WTC11 (cell line): ENCODE measurements at regions not wholly inside any gene's neighbourhood (a gene's known extent, or its start where the extent isn't known, plus 50 kb on each side); places are given as distances from the start of the nearest gene placed in this dataset.

Experiments used
- ATAC-seq: fragments of 200-7000 bp; cut with Tn5 transposase; 2 replicates; pipeline ENCODE4 v1.10.0; 2021; ENCODE audit warnings: mild to moderate bottlenecking, moderate library complexity
- CTCF ChIA-PET: fragments of 300-600 bp; sonication (Branson Sonifier 250); formaldehyde crosslinking; loops from one replicate; lab custom pipeline; 2021; ENCODE audit warnings: antibody characterized with exemption; lab: Charles Lee
- POLR2A ChIA-PET: fragments of 350-600 bp; sonication (Branson Sonifier 250); formaldehyde crosslinking; loops from one replicate; lab custom pipeline; 2021; ENCODE audit warnings: antibody characterized with exemption; lab: Charles Lee
- DNase-seq: peaks from one replicate; pipeline ENCODE4 v3.0.0; 2021; ENCODE audit warnings: low spot score
- H3K27ac Mint-ChIP-seq: 2 replicates; pipeline ENCODE4 v1.8.0; 2021; ENCODE audit warnings: mixed read lengths
- H3K27me3 Mint-ChIP-seq: 2 replicates; pipeline ENCODE4 v1.8.0; 2021; ENCODE audit warnings: low read depth, mild to moderate bottlenecking, moderate library complexity, mixed read lengths
- H3K36me3 Mint-ChIP-seq: 2 replicates; pipeline ENCODE4 v1.8.0; 2021; ENCODE audit warnings: mixed read lengths
- H3K4me1 Mint-ChIP-seq: 2 replicates; pipeline ENCODE4 v1.8.0; 2022; ENCODE audit warnings: mixed read lengths
- H3K4me3 Mint-ChIP-seq: 2 replicates; pipeline ENCODE4 v1.8.0; 2021; ENCODE audit warnings: mild to moderate bottlenecking, moderate library complexity, mixed read lengths
- H3K9me3 Mint-ChIP-seq: 2 replicates; pipeline ENCODE4 v1.8.0; 2021; ENCODE audit warnings: mixed read lengths
- ATF1 ChIP-seq: sonication (generic); formaldehyde crosslinking; IDR thresholded peaks from 2 replicates; pipeline ENCODE4 v1.8.1; 2023; ENCODE audit warnings: mild to moderate bottlenecking, moderate library complexity, missing genetic modification reagents
- FOXK1 ChIP-seq: sonication (generic); formaldehyde crosslinking; IDR thresholded peaks from 2 replicates; pipeline ENCODE4 v1.8.0; 2022; ENCODE audit warnings: mild to moderate bottlenecking, moderate library complexity, missing genetic modification reagents
- KAT7 ChIP-seq: sonication (generic); formaldehyde crosslinking; IDR thresholded peaks from 2 replicates; pipeline ENCODE4 v1.8.1; 2023; ENCODE audit warnings: missing genetic modification reagents, mild to moderate bottlenecking, borderline replicate concordance
- NFYB ChIP-seq: sonication (generic); formaldehyde crosslinking; conservative IDR thresholded peaks from 2 replicates; pipeline ENCODE4 v1.8.0; 2022; ENCODE audit warnings: low read depth, missing genetic modification reagents
- RELA ChIP-seq: sonication (generic); formaldehyde crosslinking; IDR thresholded peaks from 2 replicates; pipeline ENCODE4 v1.8.1; 2022; ENCODE audit warnings: missing genetic modification reagents, mild to moderate bottlenecking, borderline replicate concordance
- TEAD1 ChIP-seq: sonication (generic); formaldehyde crosslinking; IDR thresholded peaks from 2 replicates; pipeline ENCODE4 v1.8.0; 2022; ENCODE audit warnings: mild to moderate bottlenecking, missing genetic modification reagents
- ZBTB21 ChIP-seq: sonication (generic); formaldehyde crosslinking; IDR thresholded peaks from 2 replicates; pipeline ENCODE4 v1.8.1; 2023; ENCODE audit warnings: mild to moderate bottlenecking, missing genetic modification reagents, borderline replicate concordance
- ZNF121 ChIP-seq: sonication (generic); formaldehyde crosslinking; IDR thresholded peaks from 2 replicates; pipeline ENCODE4 v1.8.0; 2023; ENCODE audit warnings: missing genetic modification reagents
- ZNF416 ChIP-seq: fragments of 250-450 bp; sonication (Bioruptor Pico); IDR thresholded peaks from 2 replicates; pipeline ENCODE4 v1.9.0; 2021; ENCODE audit warnings: mild to moderate bottlenecking, inconsistent platforms
- TF ChIP-seq, protein P1 (sequence below): sonication (generic); formaldehyde crosslinking; IDR thresholded peaks from 2 replicates; pipeline ENCODE4 v1.8.1; 2022; ENCODE audit warnings: low read depth, mild to moderate bottlenecking, moderate library complexity, missing genetic modification reagents, borderline replicate concordance
- TF ChIP-seq, protein P2 (sequence below): sonication (generic); formaldehyde crosslinking; IDR thresholded peaks from 2 replicates; pipeline ENCODE4 v1.8.1; 2023; ENCODE audit warnings: mild to moderate bottlenecking, missing genetic modification reagents
- TF ChIP-seq, protein P3 (sequence below): sonication (generic); formaldehyde crosslinking; conservative IDR thresholded peaks from 2 replicates; pipeline ENCODE4 v1.8.1; 2023; ENCODE audit warnings: mild to moderate bottlenecking, low read depth, missing genetic modification reagents, moderate library complexity
- TF ChIP-seq, protein P4 (sequence below): sonication (generic); formaldehyde crosslinking; IDR thresholded peaks from 2 replicates; pipeline ENCODE4 v1.8.0; 2023; ENCODE audit warnings: missing genetic modification reagents, mild to moderate bottlenecking, borderline replicate concordance
- TF ChIP-seq, protein P5 (sequence below): fragments of 250-450 bp; sonication (Bioruptor Pico); IDR thresholded peaks from 2 replicates; pipeline ENCODE4 v1.9.0; 2021; ENCODE audit warnings: mild to moderate bottlenecking

DNA sequence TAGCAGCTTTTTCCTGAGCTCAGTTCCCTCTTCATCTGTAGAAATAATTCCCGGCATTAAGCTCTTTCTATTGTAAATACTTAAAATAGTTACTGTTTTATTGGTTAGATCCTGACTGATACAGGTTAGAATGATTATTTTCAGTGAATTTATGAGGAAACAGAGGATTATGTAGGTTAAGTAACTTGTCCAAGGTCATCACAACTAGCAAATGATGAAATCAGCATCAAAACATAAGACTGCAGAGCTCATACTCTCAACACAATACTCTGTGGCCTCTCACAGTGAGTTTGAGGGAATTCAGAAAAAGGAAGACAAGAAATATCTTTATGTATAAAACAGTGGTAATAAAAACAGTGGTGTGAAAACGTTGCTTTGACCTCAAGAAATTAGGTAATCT lies 113.2 kb upstream of the DLX2 start:
- Mint-ChIP-seq H3K27ac (no peak overlapping the region), H3K9me3 (no peaks in the 10 kb centered on the region), H3K4me1 (peaks cover 43% of the 10 kb centered on the region), H3K36me3 (no peaks in the 10 kb centered on the region), H3K27me3 (no peaks in the 10 kb centered on the region; the same call in 1 of the 2 replicates), H3K4me3 (no peak overlapping the region)
- no peak for ATAC-seq
- DNase-seq, result no peak
- ChIA-PET CTCF (no interaction called here), POLR2A (no interaction called here)
- no peak for TF ChIP-seq ZBTB21
- TF ChIP-seq, protein P1, sequence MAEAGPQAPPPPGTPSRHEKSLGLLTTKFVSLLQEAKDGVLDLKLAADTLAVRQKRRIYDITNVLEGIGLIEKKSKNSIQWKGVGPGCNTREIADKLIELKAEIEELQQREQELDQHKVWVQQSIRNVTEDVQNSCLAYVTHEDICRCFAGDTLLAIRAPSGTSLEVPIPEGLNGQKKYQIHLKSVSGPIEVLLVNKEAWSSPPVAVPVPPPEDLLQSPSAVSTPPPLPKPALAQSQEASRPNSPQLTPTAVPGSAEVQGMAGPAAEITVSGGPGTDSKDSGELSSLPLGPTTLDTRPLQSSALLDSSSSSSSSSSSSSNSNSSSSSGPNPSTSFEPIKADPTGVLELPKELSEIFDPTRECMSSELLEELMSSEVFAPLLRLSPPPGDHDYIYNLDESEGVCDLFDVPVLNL (CRISPR knock-in tag), result no peak
- TF ChIP-seq, protein P2, sequence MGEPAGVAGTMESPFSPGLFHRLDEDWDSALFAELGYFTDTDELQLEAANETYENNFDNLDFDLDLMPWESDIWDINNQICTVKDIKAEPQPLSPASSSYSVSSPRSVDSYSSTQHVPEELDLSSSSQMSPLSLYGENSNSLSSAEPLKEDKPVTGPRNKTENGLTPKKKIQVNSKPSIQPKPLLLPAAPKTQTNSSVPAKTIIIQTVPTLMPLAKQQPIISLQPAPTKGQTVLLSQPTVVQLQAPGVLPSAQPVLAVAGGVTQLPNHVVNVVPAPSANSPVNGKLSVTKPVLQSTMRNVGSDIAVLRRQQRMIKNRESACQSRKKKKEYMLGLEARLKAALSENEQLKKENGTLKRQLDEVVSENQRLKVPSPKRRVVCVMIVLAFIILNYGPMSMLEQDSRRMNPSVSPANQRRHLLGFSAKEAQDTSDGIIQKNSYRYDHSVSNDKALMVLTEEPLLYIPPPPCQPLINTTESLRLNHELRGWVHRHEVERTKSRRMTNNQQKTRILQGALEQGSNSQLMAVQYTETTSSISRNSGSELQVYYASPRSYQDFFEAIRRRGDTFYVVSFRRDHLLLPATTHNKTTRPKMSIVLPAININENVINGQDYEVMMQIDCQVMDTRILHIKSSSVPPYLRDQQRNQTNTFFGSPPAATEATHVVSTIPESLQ, result no peak
- no peak for TF ChIP-seq RELA (CRISPR knock-in tag)
- TF ChIP-seq, protein P3, sequence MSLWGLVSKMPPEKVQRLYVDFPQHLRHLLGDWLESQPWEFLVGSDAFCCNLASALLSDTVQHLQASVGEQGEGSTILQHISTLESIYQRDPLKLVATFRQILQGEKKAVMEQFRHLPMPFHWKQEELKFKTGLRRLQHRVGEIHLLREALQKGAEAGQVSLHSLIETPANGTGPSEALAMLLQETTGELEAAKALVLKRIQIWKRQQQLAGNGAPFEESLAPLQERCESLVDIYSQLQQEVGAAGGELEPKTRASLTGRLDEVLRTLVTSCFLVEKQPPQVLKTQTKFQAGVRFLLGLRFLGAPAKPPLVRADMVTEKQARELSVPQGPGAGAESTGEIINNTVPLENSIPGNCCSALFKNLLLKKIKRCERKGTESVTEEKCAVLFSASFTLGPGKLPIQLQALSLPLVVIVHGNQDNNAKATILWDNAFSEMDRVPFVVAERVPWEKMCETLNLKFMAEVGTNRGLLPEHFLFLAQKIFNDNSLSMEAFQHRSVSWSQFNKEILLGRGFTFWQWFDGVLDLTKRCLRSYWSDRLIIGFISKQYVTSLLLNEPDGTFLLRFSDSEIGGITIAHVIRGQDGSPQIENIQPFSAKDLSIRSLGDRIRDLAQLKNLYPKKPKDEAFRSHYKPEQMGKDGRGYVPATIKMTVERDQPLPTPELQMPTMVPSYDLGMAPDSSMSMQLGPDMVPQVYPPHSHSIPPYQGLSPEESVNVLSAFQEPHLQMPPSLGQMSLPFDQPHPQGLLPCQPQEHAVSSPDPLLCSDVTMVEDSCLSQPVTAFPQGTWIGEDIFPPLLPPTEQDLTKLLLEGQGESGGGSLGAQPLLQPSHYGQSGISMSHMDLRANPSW (CRISPR knock-in tag), result no peak
- TF ChIP-seq KAT7, result no peak
- TF ChIP-seq ZNF416 (CRISPR knock-in tag), result no peak
- TF ChIP-seq NFYB, result no peak
- no peak for TF ChIP-seq ZNF121

DNA sequence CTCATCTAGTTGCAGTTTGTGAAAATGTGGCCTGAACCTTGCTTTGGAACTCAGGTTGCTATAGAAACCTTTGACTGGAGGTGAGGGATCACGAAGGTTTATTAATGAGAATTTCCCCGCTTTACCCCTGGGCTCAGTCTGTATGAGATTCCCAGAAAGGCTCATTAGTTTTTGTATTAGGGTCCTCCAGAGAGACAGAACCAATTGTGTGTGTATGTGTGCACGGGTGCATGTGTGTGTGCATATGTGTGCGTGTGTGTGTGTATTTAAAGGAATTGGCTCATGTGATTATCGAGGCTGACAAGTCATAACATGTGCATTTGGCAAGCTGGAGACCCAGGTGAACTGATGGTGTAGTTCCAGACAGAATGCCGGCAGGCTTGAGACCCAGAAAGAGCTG lies 113.8 kb upstream of the DLX2 start:
- Mint-ChIP-seq H3K36me3 (no peaks in the 10 kb centered on the region), H3K4me1 (peaks cover 43% of the 10 kb centered on the region), H3K9me3 (no peaks in the 10 kb centered on the region), H3K27ac (no peak overlapping the region), H3K4me3 (no peak overlapping the region), H3K27me3 (no peaks in the 10 kb centered on the region; the same call in 1 of the 2 replicates)
- POLR2A ChIA-PET, result no interaction called here
- no peak for DNase-seq
- ATAC-seq, result no peak
- TF ChIP-seq, protein P4, sequence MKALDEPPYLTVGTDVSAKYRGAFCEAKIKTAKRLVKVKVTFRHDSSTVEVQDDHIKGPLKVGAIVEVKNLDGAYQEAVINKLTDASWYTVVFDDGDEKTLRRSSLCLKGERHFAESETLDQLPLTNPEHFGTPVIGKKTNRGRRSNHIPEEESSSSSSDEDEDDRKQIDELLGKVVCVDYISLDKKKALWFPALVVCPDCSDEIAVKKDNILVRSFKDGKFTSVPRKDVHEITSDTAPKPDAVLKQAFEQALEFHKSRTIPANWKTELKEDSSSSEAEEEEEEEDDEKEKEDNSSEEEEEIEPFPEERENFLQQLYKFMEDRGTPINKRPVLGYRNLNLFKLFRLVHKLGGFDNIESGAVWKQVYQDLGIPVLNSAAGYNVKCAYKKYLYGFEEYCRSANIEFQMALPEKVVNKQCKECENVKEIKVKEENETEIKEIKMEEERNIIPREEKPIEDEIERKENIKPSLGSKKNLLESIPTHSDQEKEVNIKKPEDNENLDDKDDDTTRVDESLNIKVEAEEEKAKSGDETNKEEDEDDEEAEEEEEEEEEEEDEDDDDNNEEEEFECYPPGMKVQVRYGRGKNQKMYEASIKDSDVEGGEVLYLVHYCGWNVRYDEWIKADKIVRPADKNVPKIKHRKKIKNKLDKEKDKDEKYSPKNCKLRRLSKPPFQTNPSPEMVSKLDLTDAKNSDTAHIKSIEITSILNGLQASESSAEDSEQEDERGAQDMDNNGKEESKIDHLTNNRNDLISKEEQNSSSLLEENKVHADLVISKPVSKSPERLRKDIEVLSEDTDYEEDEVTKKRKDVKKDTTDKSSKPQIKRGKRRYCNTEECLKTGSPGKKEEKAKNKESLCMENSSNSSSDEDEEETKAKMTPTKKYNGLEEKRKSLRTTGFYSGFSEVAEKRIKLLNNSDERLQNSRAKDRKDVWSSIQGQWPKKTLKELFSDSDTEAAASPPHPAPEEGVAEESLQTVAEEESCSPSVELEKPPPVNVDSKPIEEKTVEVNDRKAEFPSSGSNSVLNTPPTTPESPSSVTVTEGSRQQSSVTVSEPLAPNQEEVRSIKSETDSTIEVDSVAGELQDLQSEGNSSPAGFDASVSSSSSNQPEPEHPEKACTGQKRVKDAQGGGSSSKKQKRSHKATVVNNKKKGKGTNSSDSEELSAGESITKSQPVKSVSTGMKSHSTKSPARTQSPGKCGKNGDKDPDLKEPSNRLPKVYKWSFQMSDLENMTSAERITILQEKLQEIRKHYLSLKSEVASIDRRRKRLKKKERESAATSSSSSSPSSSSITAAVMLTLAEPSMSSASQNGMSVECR (CRISPR knock-in tag), result no peak
- TF ChIP-seq ATF1 (CRISPR knock-in tag), result no peak
- no peak for TF ChIP-seq FOXK1 (CRISPR knock-in tag)
- TF ChIP-seq, protein P5, sequence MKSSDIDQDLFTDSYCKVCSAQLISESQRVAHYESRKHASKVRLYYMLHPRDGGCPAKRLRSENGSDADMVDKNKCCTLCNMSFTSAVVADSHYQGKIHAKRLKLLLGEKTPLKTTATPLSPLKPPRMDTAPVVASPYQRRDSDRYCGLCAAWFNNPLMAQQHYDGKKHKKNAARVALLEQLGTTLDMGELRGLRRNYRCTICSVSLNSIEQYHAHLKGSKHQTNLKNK (CRISPR knock-in tag), result no peak
- TF ChIP-seq TEAD1 (CRISPR knock-in tag), result no peak
- CTCF ChIA-PET, result no interaction called here
